ENCODE measurements at regions not wholly inside any gene's neighbourhood (a gene's known extent, or its start where the extent isn't known, plus 50 kb on each side); places are given as distances from the start of the nearest gene placed in this dataset.

DNA sequence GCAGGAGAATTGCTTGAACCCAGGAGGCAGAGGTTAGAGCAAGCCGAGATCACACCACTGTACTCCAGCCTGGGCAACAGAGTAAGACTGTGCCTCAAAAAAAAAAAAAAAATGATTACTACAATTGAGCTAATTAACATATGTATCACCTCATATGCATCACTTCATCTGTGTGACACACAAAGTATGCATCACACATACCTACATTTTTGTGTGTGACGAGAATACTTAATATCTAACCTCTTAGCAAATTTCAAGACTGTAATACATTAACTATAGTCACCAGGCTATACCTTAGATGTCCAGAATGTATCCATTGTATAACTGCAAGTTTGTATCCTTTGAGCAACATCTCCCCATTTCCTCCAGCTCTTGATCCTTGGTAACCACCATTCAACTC lies 214.2 kb upstream of the MON1B start:
- H3K4me3 ChIP-seq (ENCODE audit: low read depth, low read length): no peak overlapping the region
- no peak for DNase-seq (ENCODE audit: low read depth)
- TF ChIP-seq, protein P1, sequence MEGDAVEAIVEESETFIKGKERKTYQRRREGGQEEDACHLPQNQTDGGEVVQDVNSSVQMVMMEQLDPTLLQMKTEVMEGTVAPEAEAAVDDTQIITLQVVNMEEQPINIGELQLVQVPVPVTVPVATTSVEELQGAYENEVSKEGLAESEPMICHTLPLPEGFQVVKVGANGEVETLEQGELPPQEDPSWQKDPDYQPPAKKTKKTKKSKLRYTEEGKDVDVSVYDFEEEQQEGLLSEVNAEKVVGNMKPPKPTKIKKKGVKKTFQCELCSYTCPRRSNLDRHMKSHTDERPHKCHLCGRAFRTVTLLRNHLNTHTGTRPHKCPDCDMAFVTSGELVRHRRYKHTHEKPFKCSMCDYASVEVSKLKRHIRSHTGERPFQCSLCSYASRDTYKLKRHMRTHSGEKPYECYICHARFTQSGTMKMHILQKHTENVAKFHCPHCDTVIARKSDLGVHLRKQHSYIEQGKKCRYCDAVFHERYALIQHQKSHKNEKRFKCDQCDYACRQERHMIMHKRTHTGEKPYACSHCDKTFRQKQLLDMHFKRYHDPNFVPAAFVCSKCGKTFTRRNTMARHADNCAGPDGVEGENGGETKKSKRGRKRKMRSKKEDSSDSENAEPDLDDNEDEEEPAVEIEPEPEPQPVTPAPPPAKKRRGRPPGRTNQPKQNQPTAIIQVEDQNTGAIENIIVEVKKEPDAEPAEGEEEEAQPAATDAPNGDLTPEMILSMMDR (conservative IDR thresholded peaks at IDR 0.05; ENCODE audit: low read depth, low read length): no peak

DNA sequence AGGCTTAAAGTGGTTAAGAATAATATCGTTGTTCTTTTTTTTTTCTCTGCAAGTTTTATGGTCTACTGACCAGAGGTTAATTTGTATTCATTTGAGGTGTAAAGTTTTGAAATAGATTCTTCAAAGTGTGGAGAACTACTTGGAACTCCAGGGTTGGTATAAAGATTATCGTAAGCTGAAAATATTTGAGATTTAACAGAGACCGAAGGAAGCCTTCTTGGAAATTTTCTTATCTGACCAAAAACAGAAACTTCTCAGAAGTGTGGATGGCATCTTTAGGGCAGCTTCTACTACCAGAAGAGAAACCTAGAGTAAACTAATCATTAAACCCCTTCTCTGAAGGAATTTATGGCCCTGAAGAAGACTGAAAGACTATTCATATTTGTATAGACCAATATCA lies 206.8 kb upstream of the MON1B start:
- peak; percentile 27 for DNase-seq (ENCODE audit: low read depth)
- no peak overlapping the region for H3K4me3 ChIP-seq (ENCODE audit: low read depth, low read length)
- TF ChIP-seq, protein P1 (conservative IDR thresholded peaks at IDR 0.05; ENCODE audit: low read depth, low read length): no peak

GRCh38 chr16:76985392-76986045 lies 205.5 kb upstream of the MON1B start:
- TF ChIP-seq, protein P1 (conservative IDR thresholded peaks at IDR 0.05; ENCODE audit: low read depth, low read length): no peak
- H3K4me3 ChIP-seq (ENCODE audit: low read depth, low read length): no peak overlapping the region
- DNase-seq (ENCODE audit: low read depth): peak; percentile 47

DNA sequence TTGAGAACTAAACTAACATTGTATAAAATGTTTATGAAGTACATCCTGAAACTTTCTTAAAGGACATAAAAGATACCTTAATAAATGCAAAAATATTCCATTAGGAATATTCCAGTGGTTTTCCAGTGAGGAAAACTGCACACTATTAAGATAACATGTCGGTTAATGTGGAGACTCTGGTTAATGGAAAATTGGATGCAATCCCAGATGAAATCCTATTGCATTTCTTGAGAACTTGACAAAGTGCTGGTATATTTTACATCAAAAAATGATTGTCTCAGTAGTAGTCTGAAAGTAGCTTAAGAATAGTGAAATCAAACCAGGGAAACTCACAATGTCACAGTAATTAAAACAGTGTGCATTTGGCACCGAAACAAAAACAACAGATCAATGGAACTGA lies 202.5 kb upstream of the MON1B start:
- no peak for DNase-seq (ENCODE audit: low read depth)
- TF ChIP-seq, protein P1 (conservative IDR thresholded peaks at IDR 0.05; ENCODE audit: low read depth, low read length): no peak
- H3K4me3 ChIP-seq (ENCODE audit: low read depth, low read length): no peak overlapping the region

GRCh38 chr16:77002644-77003043 lies 188.3 kb upstream of the MON1B start:
- no peak for DNase-seq (ENCODE audit: low read depth)
- H3K4me3 ChIP-seq (ENCODE audit: low read depth, low read length): no peak overlapping the region
- TF ChIP-seq, protein P1 (conservative IDR thresholded peaks at IDR 0.05; ENCODE audit: low read depth, low read length): no peak

DNA sequence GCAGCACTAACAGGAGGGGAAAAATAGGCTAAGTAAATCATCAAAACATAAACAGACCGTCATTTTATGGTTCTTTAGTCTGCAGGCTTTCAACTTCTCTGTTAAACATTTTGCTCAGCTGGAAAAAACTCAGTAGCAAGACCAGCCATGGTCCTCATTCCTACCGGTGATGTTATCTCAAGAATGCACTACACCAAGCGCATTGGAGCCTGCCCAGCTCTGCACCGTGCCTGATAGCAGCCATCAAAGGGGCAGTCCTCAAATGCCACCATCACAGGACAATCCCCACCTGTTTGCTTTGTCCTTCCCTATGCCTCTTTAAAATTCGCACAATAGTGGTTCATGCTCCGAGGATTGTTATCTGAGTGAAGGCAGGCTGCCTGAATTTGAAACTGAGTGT lies 181.5 kb upstream of the MON1B start:
- DNase-seq (ENCODE audit: low read depth): no peak
- TF ChIP-seq, protein P1 (conservative IDR thresholded peaks at IDR 0.05; ENCODE audit: low read depth, low read length): no peak
- H3K4me3 ChIP-seq (ENCODE audit: low read depth, low read length): no peak overlapping the region

DNA sequence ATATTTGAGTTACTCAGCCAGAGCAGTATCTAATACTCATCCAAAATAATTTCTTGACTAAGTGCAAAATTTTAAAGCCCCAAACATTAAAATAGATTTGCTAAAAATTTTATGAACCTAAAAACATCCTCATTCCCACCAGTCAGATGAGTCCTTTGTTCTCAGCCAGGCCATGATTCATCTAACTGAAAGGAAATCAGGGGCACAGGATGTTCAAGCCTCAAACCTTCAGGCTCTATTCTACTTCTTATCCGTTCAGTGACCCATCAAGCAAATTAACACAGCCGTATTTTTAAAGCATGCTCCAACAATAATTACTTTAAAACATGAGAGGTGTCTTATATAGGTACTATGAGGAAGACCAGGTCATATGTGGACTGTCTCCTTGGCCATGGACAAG lies 176.5 kb upstream of the MON1B start:
- TF ChIP-seq, protein P1 (conservative IDR thresholded peaks at IDR 0.05; ENCODE audit: low read depth, low read length): no peak

More for the DNA sequence above, 176.5 kb upstream of the MON1B start:
- no peak overlapping the region for H3K4me3 ChIP-seq (ENCODE audit: low read depth, low read length)
- no peak for DNase-seq (ENCODE audit: low read depth)
